Inflammatory macrophage (primary cell): ENCODE measurements at regions not wholly inside any gene's neighbourhood (a gene's known extent, or its start where the extent isn't known, plus 50 kb on each side); places are given as distances from the start of the nearest gene placed in this dataset.

Experiments used
- DNase-seq, 2 donors: peaks; one replicate each; pipeline ENCODE4 v3.0.0-alpha.2; 2020 to 2022

- no peak for DNase-seq
Measured at GRCh38 chr6:2502998-2503674, 247.6 kb downstream of the MYLK4 start.

GRCh38 chr6:2502096-2502997 lies 248.4 kb downstream of the MYLK4 start:
- DNase-seq: peak in 1 of 2 donors; percentile 14

GRCh38 chr6:2497922-2498623 lies 252.6 kb downstream of the MYLK4 start:
- DNase-seq: no peak

- no peak for DNase-seq
Measured at GRCh38 chr6:2496291-2496690, 250.9 kb upstream of the GMDS start.

GRCh38 chr6:2492686-2493523 lies 247.5 kb upstream of the GMDS start:
- no peak for DNase-seq

- DNase-seq: no peak
Measured at GRCh38 chr6:2491137-2491536, 245.7 kb upstream of the GMDS start.

- DNase-seq: no peak
Measured at GRCh38 chr6:2488578-2488977, 243.2 kb upstream of the GMDS start.

GRCh38 chr6:2485116-2485515 lies 239.7 kb upstream of the GMDS start:
- DNase-seq: no peak

GRCh38 chr6:2482773-2483172 lies 237.4 kb upstream of the GMDS start:
- no peak for DNase-seq

GRCh38 chr6:2481307-2481706 lies 235.9 kb upstream of the GMDS start:
- DNase-seq: no peak

- peak; percentile 47 to 48 for DNase-seq
Measured at GRCh38 chr6:2480267-2480966, 235.0 kb upstream of the GMDS start.

GRCh38 chr6:2478200-2478599 lies 232.8 kb upstream of the GMDS start:
- DNase-seq: no peak

GRCh38 chr6:2477666-2478065 lies 232.3 kb upstream of the GMDS start:
- no peak for DNase-seq

GRCh38 chr6:2477250-2477649 lies 231.8 kb upstream of the GMDS start:
- no peak for DNase-seq

GRCh38 chr6:2476376-2476775 lies 231.0 kb upstream of the GMDS start:
- no peak for DNase-seq

- no peak for DNase-seq
Measured at GRCh38 chr6:2471472-2471871, 226.1 kb upstream of the GMDS start.

- no peak for DNase-seq
Measured at GRCh38 chr6:2469428-2469827, 224.0 kb upstream of the GMDS start.

- no peak for DNase-seq
Measured at GRCh38 chr6:2468601-2468955, 223.2 kb upstream of the GMDS start.

- no peak for DNase-seq
Measured at GRCh38 chr6:2467929-2468600, 222.7 kb upstream of the GMDS start.

GRCh38 chr6:2465336-2465735 lies 219.9 kb upstream of the GMDS start:
- DNase-seq: no peak

GRCh38 chr6:2464641-2465040 lies 219.2 kb upstream of the GMDS start:
- DNase-seq: no peak
